ENCODE measurements at regions not wholly inside any gene's neighbourhood (a gene's known extent, or its start where the extent isn't known, plus 50 kb on each side); places are given as distances from the start of the nearest gene placed in this dataset.

GRCh38 chr11:116190861-116191260, 581.9 kb downstream of the BUD13 start:
- in situ Hi-C loops (cut with MboI; ENCODE audit: low sequenced_read_pairs, unreplicated experiment) = no loop called here
- DNase-seq (ENCODE audit: low spot score) = no peak
- TF ChIP-seq CTCF (IDR thresholded peaks at IDR 0.05; ENCODE audit: borderline replicate concordance, control extremely low read depth, extremely low read depth, insufficient read depth, missing control alignments) = no peak

DNA sequence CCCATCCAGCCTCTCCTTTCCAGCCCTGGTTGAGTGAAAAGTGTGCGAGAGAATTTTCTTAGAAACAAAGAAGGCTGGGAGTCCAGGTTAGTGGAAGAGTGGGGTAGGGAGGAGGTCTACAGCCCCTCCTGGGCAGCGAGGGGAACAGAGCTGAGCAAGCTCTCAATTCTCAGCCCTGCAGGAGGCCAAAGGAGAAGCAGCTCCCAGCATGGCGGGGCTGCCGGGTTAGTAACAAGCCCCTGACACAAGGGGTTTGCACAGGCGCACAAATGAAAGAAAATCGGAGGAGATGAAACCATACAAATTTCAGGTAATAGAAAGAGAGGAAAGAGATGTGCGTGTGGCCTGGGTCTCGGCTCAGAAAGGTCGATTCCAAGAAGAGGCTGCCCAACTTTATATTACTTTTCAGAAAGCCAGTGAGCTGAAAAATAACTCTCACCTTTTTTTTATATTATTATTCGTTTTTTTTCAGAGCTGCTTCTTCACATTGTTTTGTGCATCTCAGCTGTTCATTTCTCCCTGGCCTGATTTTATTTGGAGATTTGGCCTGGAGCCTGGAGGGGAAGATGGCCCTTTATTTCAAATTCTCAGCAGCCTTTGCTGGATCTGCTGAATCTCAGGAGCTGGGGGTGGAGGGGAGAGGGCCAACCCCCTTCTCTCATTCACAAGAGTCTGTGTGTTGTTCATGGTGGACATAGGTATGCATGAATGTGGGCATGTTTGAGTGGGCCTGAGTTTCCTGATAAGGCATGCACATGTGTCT, 583.2 kb downstream of the BUD13 start:
- TF ChIP-seq CTCF (IDR thresholded peaks at IDR 0.05; ENCODE audit: borderline replicate concordance, control extremely low read depth, extremely low read depth, insufficient read depth, missing control alignments) = no peak
- no peak for DNase-seq (ENCODE audit: low spot score)
- in situ Hi-C loops (cut with MboI; ENCODE audit: low sequenced_read_pairs, unreplicated experiment) = no loop called here

GRCh38 chr11:116188350-116188749, 584.4 kb downstream of the BUD13 start:
- TF ChIP-seq CTCF (IDR thresholded peaks at IDR 0.05; ENCODE audit: borderline replicate concordance, control extremely low read depth, extremely low read depth, insufficient read depth, missing control alignments) = no peak
- no peak for DNase-seq (ENCODE audit: low spot score)
- in situ Hi-C loops (cut with MboI; ENCODE audit: low sequenced_read_pairs, unreplicated experiment) = no loop called here

DNA sequence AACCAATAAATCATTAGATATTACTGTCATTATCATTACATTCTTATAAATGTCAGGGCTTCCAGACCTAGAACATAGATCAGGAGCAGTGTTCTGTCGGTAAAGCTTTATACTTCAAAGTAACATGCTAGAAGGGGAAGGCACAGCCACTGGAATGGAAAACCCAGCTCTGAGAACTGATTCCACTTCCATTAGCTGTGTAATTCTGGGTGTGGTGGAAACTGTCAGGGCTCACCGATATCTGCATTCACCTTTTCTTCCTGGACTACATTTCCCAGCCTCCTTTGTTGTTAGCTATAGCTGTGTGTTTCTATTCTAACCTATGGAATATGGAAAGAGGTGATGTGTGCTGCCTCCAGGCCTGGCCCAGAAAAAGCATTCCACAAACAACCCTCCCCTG, 585.8 kb downstream of the BUD13 start:
- in situ Hi-C loops (cut with MboI; ENCODE audit: low sequenced_read_pairs, unreplicated experiment) = no loop called here
- no peak for TF ChIP-seq CTCF (IDR thresholded peaks at IDR 0.05; ENCODE audit: borderline replicate concordance, control extremely low read depth, extremely low read depth, insufficient read depth, missing control alignments)
- no peak for DNase-seq (ENCODE audit: low spot score)

GRCh38 chr11:116185551-116185950, 587.2 kb downstream of the BUD13 start:
- in situ Hi-C loops (cut with MboI; ENCODE audit: low sequenced_read_pairs, unreplicated experiment) = no loop called here
- TF ChIP-seq CTCF (IDR thresholded peaks at IDR 0.05; ENCODE audit: borderline replicate concordance, control extremely low read depth, extremely low read depth, insufficient read depth, missing control alignments) = no peak
- no peak for DNase-seq (ENCODE audit: low spot score)

GRCh38 chr11:116184763-116185162, 588.0 kb downstream of the BUD13 start:
- in situ Hi-C loops (cut with MboI; ENCODE audit: low sequenced_read_pairs, unreplicated experiment) = no loop called here
- no peak for TF ChIP-seq CTCF (IDR thresholded peaks at IDR 0.05; ENCODE audit: borderline replicate concordance, control extremely low read depth, extremely low read depth, insufficient read depth, missing control alignments)
- no peak for DNase-seq (ENCODE audit: low spot score)

All from GM13976 (cell line).